ENCODE measurements at regions not wholly inside any gene's neighbourhood (a gene's known extent, or its start where the extent isn't known, plus 50 kb on each side); places are given as distances from the start of the nearest gene placed in this dataset.
A peak's percentile ranks its signal among the peaks of the same experiment; 100 is the strongest.

DNA sequence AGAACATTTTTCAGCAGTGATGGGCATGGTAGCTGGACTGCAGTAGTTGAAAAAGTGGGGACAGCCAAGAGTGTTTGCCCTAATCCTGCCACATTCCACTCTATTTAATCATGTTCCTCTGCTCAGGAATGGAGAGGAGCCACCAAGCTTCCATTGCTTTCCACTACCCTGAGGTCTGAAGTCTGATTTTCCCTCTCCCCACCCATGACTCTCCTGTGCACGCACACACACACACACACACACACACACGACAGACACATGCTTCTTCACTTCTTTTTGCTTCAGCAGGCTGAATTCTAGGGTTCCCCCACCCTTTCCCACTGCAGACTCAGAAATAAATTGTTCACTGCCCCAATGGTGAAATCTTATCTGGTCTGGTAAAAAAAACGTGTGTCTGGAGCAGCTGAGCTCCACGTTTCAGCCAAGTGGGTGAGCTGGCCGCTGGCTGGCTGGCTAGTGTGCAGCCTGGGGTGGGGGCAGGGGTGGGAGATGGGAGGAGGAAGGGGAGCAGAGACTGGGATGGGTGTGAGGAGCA is 142.7 kb upstream of the NALF2 start:
- H3K4me1 ChIP-seq (ENCODE audit: low read length) = peaks cover 39% of the 10 kb centered on the region
- no peaks in the 10 kb centered on the region for H4K20me1 ChIP-seq (ENCODE audit: insufficient read depth, low read length)
- H2AFZ ChIP-seq (ENCODE audit: low read depth, low read length) = no peak overlapping the region
- TF ChIP-seq, protein P1, sequence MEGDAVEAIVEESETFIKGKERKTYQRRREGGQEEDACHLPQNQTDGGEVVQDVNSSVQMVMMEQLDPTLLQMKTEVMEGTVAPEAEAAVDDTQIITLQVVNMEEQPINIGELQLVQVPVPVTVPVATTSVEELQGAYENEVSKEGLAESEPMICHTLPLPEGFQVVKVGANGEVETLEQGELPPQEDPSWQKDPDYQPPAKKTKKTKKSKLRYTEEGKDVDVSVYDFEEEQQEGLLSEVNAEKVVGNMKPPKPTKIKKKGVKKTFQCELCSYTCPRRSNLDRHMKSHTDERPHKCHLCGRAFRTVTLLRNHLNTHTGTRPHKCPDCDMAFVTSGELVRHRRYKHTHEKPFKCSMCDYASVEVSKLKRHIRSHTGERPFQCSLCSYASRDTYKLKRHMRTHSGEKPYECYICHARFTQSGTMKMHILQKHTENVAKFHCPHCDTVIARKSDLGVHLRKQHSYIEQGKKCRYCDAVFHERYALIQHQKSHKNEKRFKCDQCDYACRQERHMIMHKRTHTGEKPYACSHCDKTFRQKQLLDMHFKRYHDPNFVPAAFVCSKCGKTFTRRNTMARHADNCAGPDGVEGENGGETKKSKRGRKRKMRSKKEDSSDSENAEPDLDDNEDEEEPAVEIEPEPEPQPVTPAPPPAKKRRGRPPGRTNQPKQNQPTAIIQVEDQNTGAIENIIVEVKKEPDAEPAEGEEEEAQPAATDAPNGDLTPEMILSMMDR (IDR thresholded peaks at IDR 0.05; ENCODE audit: low read depth, low read length) = no peak
- no peak for TF ChIP-seq EZH2phosphoT487 (IDR thresholded peaks at IDR 0.05; ENCODE audit: low read depth)
- H3K36me3 ChIP-seq (replicated peaks; ENCODE audit: low read depth, low read length) = no peaks in the 10 kb centered on the region
- H3K4me3 ChIP-seq (ENCODE audit: low read length) = no peak overlapping the region
- no peaks in the 10 kb centered on the region for H3K27me3 ChIP-seq (ENCODE audit: low read depth, low read length)
- H3K79me2 ChIP-seq (ENCODE audit: low read length) = no peaks in the 10 kb centered on the region
- H3K4me2 ChIP-seq (ENCODE audit: low read length) = no peak overlapping the region
- H3K9ac ChIP-seq (ENCODE audit: low read length) = no peak overlapping the region
- no peaks in the 10 kb centered on the region for H3K9me3 ChIP-seq (ENCODE audit: insufficient read depth, low read length)
- H3K27ac ChIP-seq (ENCODE audit: low read length) = no peak overlapping the region

DNA sequence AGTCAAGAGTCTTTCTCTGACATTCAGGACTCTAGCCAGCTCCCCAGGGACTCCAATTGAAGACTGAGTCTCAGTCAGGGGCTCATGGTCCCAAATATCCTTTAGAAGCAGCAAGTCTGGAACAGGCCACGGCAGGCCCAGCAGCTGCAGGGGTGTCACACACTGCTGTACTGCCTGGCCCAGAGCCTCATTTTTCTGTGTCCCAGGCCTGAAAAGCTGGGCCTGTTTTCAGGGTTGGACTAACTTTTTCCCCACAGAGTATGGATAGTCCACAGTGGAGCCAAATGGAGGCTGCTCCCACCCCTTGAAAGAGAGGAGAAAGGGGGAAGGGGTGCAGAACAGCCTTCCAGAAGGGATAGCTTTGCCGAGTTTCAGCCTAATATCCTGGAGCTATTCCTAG is 146.8 kb upstream of the NALF2 start:
- Histone ChIP-seq H3K36me3 (replicated peaks; ENCODE audit: low read depth, low read length) (no peaks in the 10 kb centered on the region), H3K4me3 (ENCODE audit: low read length) (no peak overlapping the region), H2AFZ (ENCODE audit: low read depth, low read length) (no peak overlapping the region), H3K27ac (ENCODE audit: low read length) (no peak overlapping the region), H3K9me3 (ENCODE audit: insufficient read depth, low read length) (no peaks in the 10 kb centered on the region), H3K9ac (ENCODE audit: low read length) (no peak overlapping the region), H3K79me2 (ENCODE audit: low read length) (no peaks in the 10 kb centered on the region), H3K4me2 (ENCODE audit: low read length) (no peak overlapping the region), H4K20me1 (ENCODE audit: insufficient read depth, low read length) (no peaks in the 10 kb centered on the region), H3K4me1 (ENCODE audit: low read length) (peaks cover 3% of the 10 kb centered on the region), H3K27me3 (ENCODE audit: low read depth, low read length) (no peaks in the 10 kb centered on the region)
- TF ChIP-seq EZH2phosphoT487 (IDR thresholded peaks at IDR 0.05; ENCODE audit: low read depth) = no peak
- TF ChIP-seq, protein P1 (IDR thresholded peaks at IDR 0.05; ENCODE audit: low read depth, low read length) = no peak

DNA sequence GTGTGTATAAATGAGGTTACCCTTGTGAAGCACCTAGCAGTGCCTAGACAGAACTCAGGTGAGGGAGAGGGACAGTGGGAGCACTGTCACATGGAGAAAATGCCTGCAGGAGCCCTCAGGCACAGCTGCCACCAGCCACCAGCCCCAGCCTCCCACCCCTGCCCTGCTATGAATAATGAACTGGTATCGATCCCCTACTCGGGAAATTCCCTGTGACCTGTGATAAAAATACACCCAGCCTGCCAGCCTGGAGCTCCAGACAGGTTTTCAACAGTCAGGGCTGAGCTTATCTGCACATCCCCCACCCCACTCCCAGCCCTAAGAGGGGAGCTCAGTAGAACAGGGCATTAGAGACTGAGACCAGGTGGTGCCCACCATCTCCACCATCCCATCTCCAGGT is 159.6 kb upstream of the PJA1 start:
- Histone ChIP-seq H3K4me1 (ENCODE audit: low read length) (peaks cover 31% of the 10 kb centered on the region), H3K9me3 (ENCODE audit: insufficient read depth, low read length) (no peaks in the 10 kb centered on the region), H3K27me3 (ENCODE audit: low read depth, low read length) (no peaks in the 10 kb centered on the region), H3K79me2 (ENCODE audit: low read length) (no peaks in the 10 kb centered on the region), H2AFZ (ENCODE audit: low read depth, low read length) (no peak overlapping the region), H3K27ac (ENCODE audit: low read length) (peak overlapping the region; percentile 38; the same call in 1 of the 2 replicates), H3K9ac (ENCODE audit: low read length) (no peak overlapping the region; the same call in 1 of the 2 replicates), H3K4me2 (ENCODE audit: low read length) (peak overlapping the region; percentile 68), H4K20me1 (ENCODE audit: insufficient read depth, low read length) (no peaks in the 10 kb centered on the region), H3K36me3 (replicated peaks; ENCODE audit: low read depth, low read length) (no peaks in the 10 kb centered on the region), H3K4me3 (ENCODE audit: low read length) (peak overlapping the region; percentile 41; the same call in 1 of the 2 replicates)
- TF ChIP-seq, protein P1 (IDR thresholded peaks at IDR 0.05; ENCODE audit: low read depth, low read length) = no peak
- TF ChIP-seq EZH2phosphoT487 (IDR thresholded peaks at IDR 0.05; ENCODE audit: low read depth) = no peak

DNA sequence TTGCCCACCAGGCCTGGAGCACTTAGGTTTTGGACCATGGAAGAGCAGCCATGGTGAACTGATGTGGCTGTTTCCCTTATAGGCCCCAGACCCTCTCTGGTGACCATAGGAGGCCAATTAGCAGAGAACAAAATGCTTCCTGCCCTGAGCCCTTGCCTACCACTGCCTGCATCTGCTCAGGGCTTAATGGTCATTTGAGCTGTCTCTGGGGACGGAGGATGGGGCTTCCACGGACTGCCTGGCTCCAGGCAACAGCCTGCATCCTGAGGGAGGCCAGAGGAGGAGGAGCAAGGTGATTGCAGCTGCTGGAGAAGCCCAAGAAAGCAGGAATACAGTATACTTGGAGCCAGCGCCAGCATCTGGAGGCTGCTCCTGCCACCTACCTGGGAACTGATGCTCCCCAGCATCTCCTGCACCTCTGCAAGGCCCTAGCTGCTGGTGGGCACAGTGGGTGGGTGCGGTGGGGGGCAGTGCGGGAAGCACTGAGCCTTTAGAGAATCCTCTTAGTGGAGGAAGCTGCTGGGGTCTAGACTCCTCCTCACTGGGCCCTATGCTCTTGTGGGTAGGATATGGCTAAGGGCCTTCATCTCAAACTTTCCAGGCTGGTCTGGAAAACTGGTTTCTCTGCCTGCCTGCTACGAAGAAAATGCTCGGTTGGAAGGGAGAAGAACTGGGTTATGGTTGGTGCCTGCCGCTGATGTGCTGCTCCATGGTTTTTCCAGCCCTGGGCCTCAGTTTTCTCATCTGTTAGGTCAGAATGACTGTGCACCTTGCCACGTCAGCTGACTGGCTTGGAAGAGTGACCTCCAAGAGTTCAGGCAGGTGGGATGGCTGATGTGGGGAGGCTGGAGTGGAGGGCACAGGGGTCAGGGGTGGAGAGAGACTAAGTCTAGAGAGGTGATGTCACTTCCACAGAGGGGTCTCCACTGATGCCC is 158.8 kb upstream of the PJA1 start:
- Histone ChIP-seq H3K9me3 (ENCODE audit: insufficient read depth, low read length) (no peaks in the 10 kb centered on the region), H4K20me1 (ENCODE audit: insufficient read depth, low read length) (no peaks in the 10 kb centered on the region), H3K27me3 (ENCODE audit: low read depth, low read length) (no peaks in the 10 kb centered on the region), H3K36me3 (replicated peaks; ENCODE audit: low read depth, low read length) (no peaks in the 10 kb centered on the region), H3K4me1 (ENCODE audit: low read length) (peaks cover 31% of the 10 kb centered on the region), H3K4me2 (ENCODE audit: low read length) (peak overlapping the region; percentile 68), H3K79me2 (ENCODE audit: low read length) (no peaks in the 10 kb centered on the region), H3K9ac (ENCODE audit: low read length) (no peak overlapping the region), H2AFZ (ENCODE audit: low read depth, low read length) (no peak overlapping the region), H3K4me3 (ENCODE audit: low read length) (no peak overlapping the region), H3K27ac (ENCODE audit: low read length) (no peak overlapping the region)
- TF ChIP-seq, protein P1 (IDR thresholded peaks at IDR 0.05; ENCODE audit: low read depth, low read length) = no peak
- no peak for TF ChIP-seq EZH2phosphoT487 (IDR thresholded peaks at IDR 0.05; ENCODE audit: low read depth)

Measured in OCI-LY3 (cell line).